ENCODE measurements at regions not wholly inside any gene's neighbourhood (a gene's known extent, or its start where the extent isn't known, plus 50 kb on each side); places are given as distances from the start of the nearest gene placed in this dataset.

GRCh38 chr9:134214386-134214765, 50.0 kb upstream of the RNU6ATAC start:
- TF ChIP-seq CTCF (IDR thresholded peaks at IDR 0.05) (no peak), POLR2A (IDR thresholded peaks at IDR 0.05) (no peak)
